Cardiac fibroblast (primary cell): ENCODE measurements at regions not wholly inside any gene's neighbourhood (a gene's known extent, or its start where the extent isn't known, plus 50 kb on each side); places are given as distances from the start of the nearest gene placed in this dataset.

Experiments used
- DNase-seq, 2 donors: peaks; one replicate each; pipeline versions ENCODE4 v3.0.0 to v3.0.0-alpha.2; 2010; ENCODE audit warnings: low read depth in 2 of 2
- H3K4me3 ChIP-seq, 2 donors: replicated peaks in 1 of 2; 1 replicate in 1 of 2; 2 replicates in 1 of 2; pipeline ENCODE4 v1.5.1; 2011; ENCODE audit warnings: low read depth in 2 of 2, low read length in 2 of 2, mild to moderate bottlenecking in 2 of 2, moderate library complexity in 1 of 2
- CTCF ChIP-seq: IDR thresholded peaks from one replicate; pipeline ENCODE4 v1.5.1; 2011; ENCODE audit warnings: low read depth, mild to moderate bottlenecking, low read length, inconsistent platforms

DNA sequence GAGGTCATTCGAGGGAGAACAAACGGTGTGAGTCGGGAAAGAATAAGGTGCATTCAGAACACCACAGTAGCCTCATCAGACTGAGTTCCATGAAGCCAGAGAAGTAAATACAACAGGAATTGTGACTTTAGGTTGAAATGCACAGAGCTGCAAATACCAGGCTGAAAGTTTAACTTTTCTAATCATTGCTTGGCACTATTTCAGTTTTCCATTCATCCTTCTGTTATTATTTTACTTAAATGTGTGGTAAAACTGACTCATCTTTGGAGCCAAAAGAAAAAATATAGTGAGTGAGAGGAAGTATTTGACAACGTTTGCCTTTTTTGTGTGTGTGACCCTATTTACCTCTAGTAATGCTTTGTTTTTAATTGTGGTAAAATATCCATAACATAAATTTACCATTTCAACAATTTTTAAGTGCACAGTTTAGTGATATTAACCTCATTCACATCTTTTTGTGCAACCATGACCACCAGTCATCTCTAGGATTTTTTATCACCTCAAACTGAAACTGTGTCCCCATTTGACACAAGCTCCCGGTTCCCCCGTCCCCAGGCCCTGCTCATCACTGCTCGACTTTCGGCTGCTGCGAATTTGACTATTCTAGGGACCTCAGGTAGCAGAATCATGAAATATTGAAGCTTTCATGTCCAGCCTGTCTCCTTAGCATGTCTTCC, 166.8 kb downstream of the HSD17B3 start:
- peak; percentile 25 to 31 for DNase-seq
- no peak for TF ChIP-seq CTCF

GRCh38 chr9:96133321-96134021, 168.5 kb downstream of the HSD17B3 start:
- H3K4me3 ChIP-seq: no peak overlapping the region
- DNase-seq: no peak
- TF ChIP-seq CTCF: no peak

More for the DNA sequence above, 166.8 kb downstream of the HSD17B3 start:
- no peak overlapping the region for H3K4me3 ChIP-seq

GRCh38 chr9:96131825-96132224, 170.2 kb downstream of the HSD17B3 start:
- no peak overlapping the region for H3K4me3 ChIP-seq
- TF ChIP-seq CTCF: no peak
- DNase-seq: no peak

DNA sequence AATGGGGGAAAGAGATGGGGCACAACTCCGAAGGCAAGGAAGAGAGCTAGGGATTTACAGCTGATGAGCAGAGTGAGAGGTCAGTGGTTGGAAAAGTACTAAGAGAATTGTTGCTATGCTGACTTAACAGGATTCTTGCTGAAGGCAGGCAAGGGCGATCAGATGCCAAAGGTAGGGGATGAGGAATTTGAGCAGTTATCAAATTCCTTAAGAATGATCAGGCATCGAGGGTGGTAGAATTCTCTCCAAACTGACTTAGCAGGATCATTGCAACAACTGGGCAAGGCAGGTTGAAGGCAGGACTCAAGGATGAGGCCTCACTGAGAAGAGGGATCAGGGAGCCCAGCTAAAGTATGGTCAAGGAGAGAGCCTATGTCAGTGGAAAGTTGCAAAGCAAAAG, 171.0 kb downstream of the HSD17B3 start:
- TF ChIP-seq CTCF: no peak
- DNase-seq: no peak
- no peak overlapping the region for H3K4me3 ChIP-seq

DNA sequence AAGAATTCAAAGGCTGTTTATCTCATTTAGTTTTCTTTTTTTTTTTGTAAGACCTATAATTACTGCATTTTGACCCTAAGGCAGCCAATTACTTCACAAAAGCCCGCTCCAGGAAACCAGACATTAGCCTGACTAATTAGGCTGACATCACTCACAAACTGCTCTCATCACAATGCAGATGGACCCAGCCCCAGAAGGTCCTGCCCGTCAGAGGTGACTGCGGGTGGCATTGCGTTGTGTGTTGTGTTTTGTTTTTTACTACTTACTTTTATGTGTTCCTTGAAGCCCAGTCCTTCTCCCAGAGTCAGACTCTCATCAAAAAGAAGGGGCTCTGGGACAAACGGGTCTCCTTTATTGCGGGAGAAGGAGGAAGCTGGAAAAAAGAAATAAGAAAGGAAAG, 172.2 kb downstream of the HSD17B3 start:
- TF ChIP-seq CTCF: no peak

DNA sequence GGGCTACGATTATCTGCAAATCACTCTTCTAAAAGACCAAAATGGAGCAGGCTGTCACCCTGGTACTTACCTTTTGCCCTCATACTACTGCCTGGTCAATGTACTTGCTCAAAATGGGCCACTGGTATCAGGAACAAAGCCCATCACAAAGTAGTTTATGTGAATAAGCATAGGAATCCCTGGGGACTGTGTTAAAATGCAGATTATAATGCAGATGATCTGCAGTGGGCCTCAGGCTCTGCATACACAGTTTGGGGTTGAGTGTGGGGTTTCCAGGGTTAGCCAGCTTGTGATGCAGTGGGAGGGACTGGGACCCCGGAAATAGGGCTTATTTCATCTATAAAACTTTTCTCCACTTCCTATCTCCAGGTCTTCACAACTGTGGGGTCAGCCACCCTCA, 173.1 kb downstream of the HSD17B3 start:
- no peak overlapping the region for H3K4me3 ChIP-seq
- no peak for TF ChIP-seq CTCF
- DNase-seq: no peak

More for the DNA sequence above, 172.2 kb downstream of the HSD17B3 start:
- no peak overlapping the region for H3K4me3 ChIP-seq
- no peak for DNase-seq
